ENCODE measurements at regions not wholly inside any gene's neighbourhood (a gene's known extent, or its start where the extent isn't known, plus 50 kb on each side); places are given as distances from the start of the nearest gene placed in this dataset.

GRCh38 chr6:140602431-140603248 is 1228.2 kb upstream of the CITED2 start:
- Histone ChIP-seq H3K4me3 (ENCODE audit: insufficient read depth in 1 of 2, low read depth in 1 of 2, low read length in 2 of 2) (no peak overlapping the region), H3K36me3 (ENCODE audit: control insufficient read depth in 1 of 2, insufficient read depth in 2 of 2, low read depth in 1 of 2, low read length in 2 of 2) (no peaks in the 10 kb centered on the region), H2AFZ (ENCODE audit: low read depth, low read length) (no peak overlapping the region), H3K4ac (ENCODE audit: low read depth in 1 of 2, low read length in 2 of 2) (no peak overlapping the region), H3K79me1 (replicated peaks; ENCODE audit: low read length, poor library complexity, severe bottlenecking) (no peaks in the 10 kb centered on the region), H3K27ac (ENCODE audit: low read length, poor library complexity, severe bottlenecking) (no peak overlapping the region), H3K23ac (ENCODE audit: low read length in 2 of 2) (no peak overlapping the region), H3K9ac (ENCODE audit: low read length) (no peak overlapping the region), H3K9me3 (ENCODE audit: control insufficient read depth, low read length) (no peaks in the 10 kb centered on the region), H2AK5ac (ENCODE audit: low read length, severe bottlenecking) (no peak overlapping the region), H3K27me3 (ENCODE audit: control insufficient read depth in 1 of 2, insufficient read depth in 1 of 2, low read length in 2 of 2) (no peaks in the 10 kb centered on the region), H3K14ac (ENCODE audit: low read length in 2 of 2) (no peak overlapping the region), H2BK5ac (ENCODE audit: low read depth, low read length, poor library complexity, severe bottlenecking) (no peak overlapping the region), H3K4me2 (ENCODE audit: low read length, poor library complexity, severe bottlenecking) (no peak overlapping the region), H2BK12ac (ENCODE audit: low read length in 2 of 2) (peak overlapping the region in 1 of 2 experiments; percentile 13), H3K4me1 (ENCODE audit: control insufficient read depth, insufficient read depth, low read depth, low read length) (no peaks in the 10 kb centered on the region), H2BK120ac (ENCODE audit: low read depth, low read length) (no peak overlapping the region), H3K18ac (ENCODE audit: low read depth in 1 of 2, low read length in 2 of 2) (no peak overlapping the region), H4K91ac (ENCODE audit: low read length) (no peak overlapping the region), H4K8ac (ENCODE audit: low read length) (no peak overlapping the region), H2BK15ac (ENCODE audit: low read depth, poor library complexity, severe bottlenecking) (no peak overlapping the region)
- 86% methylated on average over 3 of the region's 6 CpGs for WGBS
- peak; percentile 4 for DNase-seq

GRCh38 chr6:140601021-140601808 is 1226.8 kb upstream of the CITED2 start:
- H3K14ac ChIP-seq (ENCODE audit: low read length in 2 of 2): no peak overlapping the region
- DNase-seq: no peak
- no CpG with 5 or more reads among the region's 3 CpGs for WGBS
- no peaks in the 10 kb centered on the region for H3K4me1 ChIP-seq (ENCODE audit: control insufficient read depth, insufficient read depth, low read depth, low read length)
- H3K27me3 ChIP-seq (ENCODE audit: control insufficient read depth in 1 of 2, insufficient read depth in 1 of 2, low read length in 2 of 2): no peaks in the 10 kb centered on the region
- no peak overlapping the region for H2AK5ac ChIP-seq (ENCODE audit: low read length, severe bottlenecking)
- no peak overlapping the region for H4K8ac ChIP-seq (ENCODE audit: low read length)
- no peak overlapping the region for H3K27ac ChIP-seq (ENCODE audit: low read length, poor library complexity, severe bottlenecking)
- H3K36me3 ChIP-seq (ENCODE audit: control insufficient read depth in 1 of 2, insufficient read depth in 2 of 2, low read depth in 1 of 2, low read length in 2 of 2): no peaks in the 10 kb centered on the region
- H4K91ac ChIP-seq (ENCODE audit: low read length): no peak overlapping the region
- no peak overlapping the region for H3K4me2 ChIP-seq (ENCODE audit: low read length, poor library complexity, severe bottlenecking)
- no peak overlapping the region for H3K4me3 ChIP-seq (ENCODE audit: insufficient read depth in 1 of 2, low read depth in 1 of 2, low read length in 2 of 2)
- no peak overlapping the region for H2BK12ac ChIP-seq (ENCODE audit: low read length in 2 of 2)
- no peak overlapping the region for H3K4ac ChIP-seq (ENCODE audit: low read depth in 1 of 2, low read length in 2 of 2)
- no peak overlapping the region for H2BK15ac ChIP-seq (ENCODE audit: low read depth, poor library complexity, severe bottlenecking)
- H2BK120ac ChIP-seq (ENCODE audit: low read depth, low read length): no peak overlapping the region
- no peak overlapping the region for H3K23ac ChIP-seq (ENCODE audit: low read length in 2 of 2)
- no peak overlapping the region for H2BK5ac ChIP-seq (ENCODE audit: low read depth, low read length, poor library complexity, severe bottlenecking)
- no peaks in the 10 kb centered on the region for H3K79me1 ChIP-seq (replicated peaks; ENCODE audit: low read length, poor library complexity, severe bottlenecking)
- no peaks in the 10 kb centered on the region for H3K9me3 ChIP-seq (ENCODE audit: control insufficient read depth, low read length)
- no peak overlapping the region for H2AFZ ChIP-seq (ENCODE audit: low read depth, low read length)
- no peak overlapping the region for H3K9ac ChIP-seq (ENCODE audit: low read length)
- no peak overlapping the region for H3K18ac ChIP-seq (ENCODE audit: low read depth in 1 of 2, low read length in 2 of 2)

- no peak overlapping the region for H2AK5ac ChIP-seq (ENCODE audit: low read length, severe bottlenecking)
- no peaks in the 10 kb centered on the region for H3K79me1 ChIP-seq (replicated peaks; ENCODE audit: low read length, poor library complexity, severe bottlenecking)
- H2AFZ ChIP-seq (ENCODE audit: low read depth, low read length): no peak overlapping the region
- no peak overlapping the region for H3K4me3 ChIP-seq (ENCODE audit: insufficient read depth in 1 of 2, low read depth in 1 of 2, low read length in 2 of 2)
- H3K27ac ChIP-seq (ENCODE audit: low read length, poor library complexity, severe bottlenecking): no peak overlapping the region
- no peaks in the 10 kb centered on the region for H3K27me3 ChIP-seq (ENCODE audit: control insufficient read depth in 1 of 2, insufficient read depth in 1 of 2, low read length in 2 of 2)
- H3K4me1 ChIP-seq (ENCODE audit: control insufficient read depth, insufficient read depth, low read depth, low read length): no peaks in the 10 kb centered on the region
- no peak overlapping the region for H2BK12ac ChIP-seq (ENCODE audit: low read length in 2 of 2)
- no peak overlapping the region for H2BK5ac ChIP-seq (ENCODE audit: low read depth, low read length, poor library complexity, severe bottlenecking)
- H3K14ac ChIP-seq (ENCODE audit: low read length in 2 of 2): no peak overlapping the region
- no peaks in the 10 kb centered on the region for H3K36me3 ChIP-seq (ENCODE audit: control insufficient read depth in 1 of 2, insufficient read depth in 2 of 2, low read depth in 1 of 2, low read length in 2 of 2)
- no peak overlapping the region for H3K9ac ChIP-seq (ENCODE audit: low read length)
- H2BK120ac ChIP-seq (ENCODE audit: low read depth, low read length): no peak overlapping the region
- no peak overlapping the region for H4K91ac ChIP-seq (ENCODE audit: low read length)
- WGBS: 97% methylated on average over 1 of the region's 1 CpG
- H3K9me3 ChIP-seq (ENCODE audit: control insufficient read depth, low read length): no peaks in the 10 kb centered on the region
- H3K23ac ChIP-seq (ENCODE audit: low read length in 2 of 2): no peak overlapping the region
- DNase-seq: no peak
- H3K4me2 ChIP-seq (ENCODE audit: low read length, poor library complexity, severe bottlenecking): no peak overlapping the region
- H3K18ac ChIP-seq (ENCODE audit: low read depth in 1 of 2, low read length in 2 of 2): no peak overlapping the region
- H4K8ac ChIP-seq (ENCODE audit: low read length): no peak overlapping the region
- H3K4ac ChIP-seq (ENCODE audit: low read depth in 1 of 2, low read length in 2 of 2): no peak overlapping the region
- no peak overlapping the region for H2BK15ac ChIP-seq (ENCODE audit: low read depth, poor library complexity, severe bottlenecking)
Measured at GRCh38 chr6:140599916-140600315, 1225.5 kb upstream of the CITED2 start.

- Histone ChIP-seq H3K9ac (ENCODE audit: low read length) (no peak overlapping the region), H3K9me3 (ENCODE audit: control insufficient read depth, low read length) (no peaks in the 10 kb centered on the region), H3K18ac (ENCODE audit: low read depth in 1 of 2, low read length in 2 of 2) (no peak overlapping the region), H2AK5ac (ENCODE audit: low read length, severe bottlenecking) (no peak overlapping the region), H3K4me2 (ENCODE audit: low read length, poor library complexity, severe bottlenecking) (no peak overlapping the region), H3K27me3 (ENCODE audit: control insufficient read depth in 1 of 2, insufficient read depth in 1 of 2, low read length in 2 of 2) (no peaks in the 10 kb centered on the region), H4K91ac (ENCODE audit: low read length) (no peak overlapping the region), H3K14ac (ENCODE audit: low read length in 2 of 2) (no peak overlapping the region), H2BK120ac (ENCODE audit: low read depth, low read length) (no peak overlapping the region), H4K8ac (ENCODE audit: low read length) (no peak overlapping the region), H2AFZ (ENCODE audit: low read depth, low read length) (no peak overlapping the region), H3K4me3 (ENCODE audit: insufficient read depth in 1 of 2, low read depth in 1 of 2, low read length in 2 of 2) (no peak overlapping the region), H3K4me1 (ENCODE audit: control insufficient read depth, insufficient read depth, low read depth, low read length) (no peaks in the 10 kb centered on the region), H2BK15ac (ENCODE audit: low read depth, poor library complexity, severe bottlenecking) (no peak overlapping the region), H3K79me1 (replicated peaks; ENCODE audit: low read length, poor library complexity, severe bottlenecking) (no peaks in the 10 kb centered on the region), H2BK5ac (ENCODE audit: low read depth, low read length, poor library complexity, severe bottlenecking) (no peak overlapping the region), H3K4ac (ENCODE audit: low read depth in 1 of 2, low read length in 2 of 2) (no peak overlapping the region), H3K27ac (ENCODE audit: low read length, poor library complexity, severe bottlenecking) (no peak overlapping the region), H3K23ac (ENCODE audit: low read length in 2 of 2) (no peak overlapping the region), H2BK12ac (ENCODE audit: low read length in 2 of 2) (no peak overlapping the region), H3K36me3 (ENCODE audit: control insufficient read depth in 1 of 2, insufficient read depth in 2 of 2, low read depth in 1 of 2, low read length in 2 of 2) (no peaks in the 10 kb centered on the region)
- no peak for DNase-seq
- 100% methylated on average over 1 of the region's 1 CpG for WGBS
Measured at GRCh38 chr6:140597181-140597580, 1222.7 kb upstream of the CITED2 start.
